ENCODE measurements at regions not wholly inside any gene's neighbourhood (a gene's known extent, or its start where the extent isn't known, plus 50 kb on each side); places are given as distances from the start of the nearest gene placed in this dataset.

GRCh38 chr18:7370802-7371201 is 139.9 kb downstream of the LRRC30 start:
- peaks cover 0 to 19% (median 15%) of the 10 kb centered on the region in 4 donors for H3K4me1 ChIP-seq
- no peaks in the 10 kb centered on the region for H3K9me3 ChIP-seq
- peak overlapping the region in 1 of 4 donors; percentile 2 for H3K4me3 ChIP-seq
- H3K36me3 ChIP-seq: no peaks in the 10 kb centered on the region
- TF ChIP-seq EP300 (IDR thresholded peaks at IDR 0.05) (no peak), CTCF (IDR thresholded peaks at IDR 0.05) (no peak), POLR2A (IDR thresholded peaks at IDR 0.05) (no peak), POLR2AphosphoS5 (IDR thresholded peaks at IDR 0.05) (peak in 2 of 4 donors; percentile 24 to 49)
- H3K27me3 ChIP-seq: no peaks in the 10 kb centered on the region
- intact Hi-C loops (cut with DNase I): loop anchor here (10.0 kb wide), 2 partner anchors 64 to 194 kb away; partner anchors contain the start of gene PTPRM
- WGBS, 2 donors: 22 to 59% methylated on average over 11 of the region's 11 CpGs
- DNase-seq: peak; percentile 69
- peak overlapping the region; percentile 57 to 80 (median 72) for H3K27ac ChIP-seq

- no peaks in the 10 kb centered on the region for H3K27me3 ChIP-seq
- intact Hi-C loops (cut with DNase I): loop anchor here (10.0 kb wide), 2 partner anchors 61 to 191 kb away; partner anchors contain the start of gene PTPRM
- TF ChIP-seq POLR2A (IDR thresholded peaks at IDR 0.05) (no peak), EP300 (IDR thresholded peaks at IDR 0.05) (no peak), POLR2AphosphoS5 (IDR thresholded peaks at IDR 0.05) (no peak), CTCF (IDR thresholded peaks at IDR 0.05) (no peak)
- no peak overlapping the region for H3K27ac ChIP-seq
- H3K9me3 ChIP-seq: peaks cover 0 to 7% (median 6%) of the 10 kb centered on the region in 4 donors
- DNase-seq: no peak
- no peaks in the 10 kb centered on the region for H3K36me3 ChIP-seq
- H3K4me3 ChIP-seq: no peak overlapping the region
- 59 to 69% methylated on average over 6 of the region's 6 CpGs for WGBS, 2 donors
- H3K4me1 ChIP-seq: peaks cover 0 to 19% (median 15%) of the 10 kb centered on the region in 4 donors
Measured at GRCh38 chr18:7373441-7373840, 142.6 kb downstream of the LRRC30 start.

GRCh38 chr18:7381307-7381706 is 150.4 kb downstream of the LRRC30 start:
- intact Hi-C loops (cut with DNase I): no loop called here
- no peak for TF ChIP-seq POLR2A (IDR thresholded peaks at IDR 0.05)
- no peak for TF ChIP-seq POLR2AphosphoS5 (IDR thresholded peaks at IDR 0.05)
- no peak for TF ChIP-seq EP300 (IDR thresholded peaks at IDR 0.05)
- no peak for TF ChIP-seq CTCF (IDR thresholded peaks at IDR 0.05)
- H3K27ac ChIP-seq: no peak overlapping the region

GRCh38 chr18:7382328-7383001 is 151.6 kb downstream of the LRRC30 start:
- DNase-seq: no peak
- Histone ChIP-seq H3K27me3 (no peaks in the 10 kb centered on the region), H3K9me3 (peaks cover 0 to 2% (median under 1%) of the 10 kb centered on the region in 4 donors), H3K4me1 (peaks cover 0 to 16% (median 8%) of the 10 kb centered on the region in 4 donors), H3K4me3 (no peak overlapping the region), H3K36me3 (no peaks in the 10 kb centered on the region), H3K27ac (no peak overlapping the region)
- TF ChIP-seq CTCF (IDR thresholded peaks at IDR 0.05): no peak
- no peak for TF ChIP-seq EP300 (IDR thresholded peaks at IDR 0.05)
- TF ChIP-seq POLR2AphosphoS5 (IDR thresholded peaks at IDR 0.05): no peak
- no peak for TF ChIP-seq POLR2A (IDR thresholded peaks at IDR 0.05)
- intact Hi-C loops (cut with DNase I): no loop called here
- 55 to 69% methylated on average over 5 of the region's 5 CpGs for WGBS, 2 donors

More at GRCh38 chr18:7381307-7381706, 150.4 kb downstream of the LRRC30 start:
- no peaks in the 10 kb centered on the region for H3K27me3 ChIP-seq
- no peaks in the 10 kb centered on the region for H3K36me3 ChIP-seq
- no peak for DNase-seq
- H3K4me3 ChIP-seq: no peak overlapping the region
- peaks cover 0 to 7% (median 6%) of the 10 kb centered on the region in 4 donors for H3K9me3 ChIP-seq
- H3K4me1 ChIP-seq: peaks cover 0 to 16% (median 8%) of the 10 kb centered on the region in 4 donors
- WGBS, 2 donors: 95 to 96% methylated on average over 9 of the region's 9 CpGs

Measured in sigmoid colon (tissue), 6 donors.